ENCODE measurements at regions not wholly inside any gene's neighbourhood (a gene's known extent, or its start where the extent isn't known, plus 50 kb on each side); places are given as distances from the start of the nearest gene placed in this dataset.
A peak's percentile ranks its signal among the peaks of the same experiment; 100 is the strongest.
"Not testable (repeated sequence)": the region's sequence is repeated elsewhere in the genome, so short reads cannot be mapped to it uniquely, and the experiment has no call there.

- DNase-seq (ENCODE audit: low read depth, low spot score): peak; percentile 29
These were observed 541.4 kb upstream of the BOD1L1 start for GRCh38 chr4:14168919-14169318.

- no peak for DNase-seq (ENCODE audit: low read depth, low spot score)
These were observed 541.9 kb upstream of the BOD1L1 start for GRCh38 chr4:14169460-14169859.

GRCh38 chr4:14169940-14170339, 542.4 kb upstream of the BOD1L1 start:
- not testable (repeated sequence) for DNase-seq (ENCODE audit: low read depth, low spot score)

GRCh38 chr4:14176613-14177012, 549.1 kb upstream of the BOD1L1 start:
- no peak for DNase-seq (ENCODE audit: low read depth, low spot score)

GRCh38 chr4:14177987-14178386, 550.5 kb upstream of the BOD1L1 start:
- DNase-seq (ENCODE audit: low read depth, low spot score): no peak

GRCh38 chr4:14178421-14178820, 550.9 kb upstream of the BOD1L1 start:
- no peak for DNase-seq (ENCODE audit: low read depth, low spot score)

GRCh38 chr4:14180166-14180565, 552.6 kb upstream of the BOD1L1 start:
- DNase-seq (ENCODE audit: low read depth, low spot score): no peak

- no peak for DNase-seq (ENCODE audit: low read depth, low spot score)
These were observed 553.6 kb upstream of the BOD1L1 start for GRCh38 chr4:14180983-14181601.

GRCh38 chr4:14182148-14182547, 554.6 kb upstream of the BOD1L1 start:
- no peak for DNase-seq (ENCODE audit: low read depth, low spot score)

- DNase-seq (ENCODE audit: low read depth, low spot score): no peak
These were observed 556.7 kb upstream of the BOD1L1 start for GRCh38 chr4:14184265-14184664.

GRCh38 chr4:14184767-14185166, 557.2 kb upstream of the BOD1L1 start:
- no peak for DNase-seq (ENCODE audit: low read depth, low spot score)

- no peak for DNase-seq (ENCODE audit: low read depth, low spot score)
These were observed 560.7 kb upstream of the BOD1L1 start for GRCh38 chr4:14188214-14188613.

- no peak for DNase-seq (ENCODE audit: low read depth, low spot score)
These were observed 566.1 kb upstream of the BOD1L1 start for GRCh38 chr4:14193601-14194000.

- DNase-seq (ENCODE audit: low read depth, low spot score): peak; percentile 63
These were observed 568.6 kb upstream of the BOD1L1 start for GRCh38 chr4:14196131-14196530.

GRCh38 chr4:14215116-14215770, 587.7 kb upstream of the BOD1L1 start:
- no peak for DNase-seq (ENCODE audit: low read depth, low spot score)

GRCh38 chr4:14217401-14217800, 589.9 kb upstream of the BOD1L1 start:
- no peak for DNase-seq (ENCODE audit: low read depth, low spot score)

GRCh38 chr4:14218641-14219040, 591.1 kb upstream of the BOD1L1 start:
- no peak for DNase-seq (ENCODE audit: low read depth, low spot score)

- DNase-seq (ENCODE audit: low read depth, low spot score): no peak
These were observed 593.7 kb upstream of the BOD1L1 start for GRCh38 chr4:14221176-14221575.

GRCh38 chr4:14222377-14223029, 595.0 kb upstream of the BOD1L1 start:
- no peak for DNase-seq (ENCODE audit: low read depth, low spot score)

- no peak for DNase-seq (ENCODE audit: low read depth, low spot score)
These were observed 595.9 kb upstream of the BOD1L1 start for GRCh38 chr4:14223461-14223860.

GRCh38 chr4:14225688-14226207, 598.2 kb upstream of the BOD1L1 start:
- no peak for DNase-seq (ENCODE audit: low read depth, low spot score)

- DNase-seq (ENCODE audit: low read depth, low spot score): peak; percentile 15
These were observed 605.6 kb upstream of the BOD1L1 start for GRCh38 chr4:14233126-14233525.

GRCh38 chr4:14234307-14234706, 606.8 kb upstream of the BOD1L1 start:
- no peak for DNase-seq (ENCODE audit: low read depth, low spot score)
